K562 (cell line): ENCODE measurements at regions not wholly inside any gene's neighbourhood (a gene's known extent, or its start where the extent isn't known, plus 50 kb on each side); places are given as distances from the start of the nearest gene placed in this dataset.
A peak's percentile ranks its signal among the peaks of the same experiment; 100 is the strongest.

ENCODE experiments used
- ATAC-seq: fragments of 200-7000 bp; cut with Tn5 transposase; 3 replicates; pipeline ENCODE4 v1.9.1; 2020; ENCODE audit warnings: moderate library complexity
- BruUV-seq: library from RNA; stranded (reverse); fragments of 400-500 nt; replicated peaks from 2 replicates; lab custom pipeline; 2021; lab: Mats Ljungman, UMichigan
- CTCF ChIA-PET: fragments of 300-600 bp; formaldehyde crosslinking; extraction: SDS; loops from one replicate; lab custom pipeline; 2021; ENCODE audit warnings: low intra/inter-chr PET ratio; lab: Yijun Ruan, JAX
- POLR2A ChIA-PET: fragments of 300-600, 350-650 bp; sonication (Branson Sonifier 250); formaldehyde crosslinking; extraction: SDS; loops from one replicate; lab custom pipeline; 2021; ENCODE audit warnings: antibody characterized with exemption, inconsistent platforms; lab: Yijun Ruan, JAX
- DNase-seq, 4 experiments: peaks; one replicate each; pipeline versions ENCODE4 v3.0.0 to v3.0.0-alpha.2; 2011 to 2018; ENCODE audit warnings: low spot score in 3 of 4, mixed read lengths in 3 of 4; ENCODE audit errors: extremely low read depth in 1 of 4
- FAIRE-seq: peaks from 2 replicates; lab custom pipeline; 2011; peaks lifted over from hg19 to GRCh38; lab: Jason Lieb, UNC
- H2AFZ ChIP-seq: 2 replicates; pipeline ENCODE4 v1.6.0; 2011; ENCODE audit warnings: low read depth, low read length, control low read depth, inconsistent platforms
- H3K27ac ChIP-seq: fragments of 200-600 bp; 3 replicates; pipeline ENCODE4 v1.8.0; 2011; ENCODE audit warnings: low read depth, mild to moderate bottlenecking, control low read depth, inconsistent platforms, low read length, moderate library complexity, mixed read lengths; ENCODE audit errors: extremely low read depth
- H3K27me3 ChIP-seq, 2 experiments: fragments of 300-600 bp in 1 of 2; 2 replicates in 1 of 2; 3 replicates in 1 of 2; pipeline versions ENCODE4 v1.6.0 to v1.8.0; 2011; ENCODE audit warnings: inconsistent platforms in 2 of 2, low read length in 2 of 2, mild to moderate bottlenecking in 1 of 2, mixed read lengths in 1 of 2, moderate library complexity in 1 of 2; ENCODE audit not compliant: control insufficient read depth in 2 of 2, insufficient read depth in 2 of 2
- H3K36me3 ChIP-seq: fragments of 300-600 bp; 3 replicates; pipeline ENCODE4 v1.8.0; 2011; ENCODE audit warnings: mild to moderate bottlenecking, low read length, inconsistent platforms; ENCODE audit not compliant: control insufficient read depth, insufficient read depth
- H3K4me1 ChIP-seq, 2 experiments: fragments of 200-600 bp in 1 of 2; replicated peaks in 1 of 2; 2 replicates in 1 of 2; 3 replicates in 1 of 2; pipeline versions ENCODE4 v1.5.1 to v1.8.0; 2011; ENCODE audit warnings: inconsistent platforms in 2 of 2, low read length in 2 of 2, mild to moderate bottlenecking in 1 of 2, mixed read lengths in 1 of 2, moderate library complexity in 1 of 2; ENCODE audit not compliant: control insufficient read depth in 2 of 2, insufficient read depth in 2 of 2
- H3K4me2 ChIP-seq: 2 replicates; pipeline ENCODE4 v1.6.1; 2011; ENCODE audit warnings: low read length, control low read depth, inconsistent platforms, mixed read lengths; ENCODE audit not compliant: insufficient read depth
- H3K4me3 ChIP-seq: fragments of 200-600 bp; sonication (generic), shearing (Covaris generic); 2 replicates; pipeline ENCODE4 v1.5.1; 2016; ENCODE audit warnings: control low read depth, inconsistent platforms
- H3K79me2 ChIP-seq: fragments of 200-600 bp; 3 replicates; pipeline ENCODE4 v1.8.0; 2011; ENCODE audit warnings: low read length, inconsistent platforms; ENCODE audit not compliant: control insufficient read depth, insufficient read depth
- H3K9ac ChIP-seq, 2 experiments: 2 replicates each; pipeline versions ENCODE4 v1.6.0 to v1.6.1; 2011; ENCODE audit warnings: low read depth in 2 of 2, low read length in 2 of 2, control low read depth in 1 of 2, inconsistent platforms in 1 of 2, mild to moderate bottlenecking in 1 of 2, mixed read lengths in 1 of 2; ENCODE audit not compliant: insufficient read depth in 1 of 2
- H3K9me1 ChIP-seq: one replicate; pipeline ENCODE4 v1.6.0; 2011; ENCODE audit warnings: inconsistent platforms, mild to moderate bottlenecking, low read length, moderate library complexity; ENCODE audit not compliant: control insufficient read depth, insufficient read depth
- H3K9me3 ChIP-seq: replicated peaks from 2 replicates; pipeline ENCODE4 v1.5.1; 2011; ENCODE audit warnings: low read depth, low read length, inconsistent platforms; ENCODE audit not compliant: control insufficient read depth, insufficient read depth
- H4K20me1 ChIP-seq: replicated peaks from 2 replicates; pipeline ENCODE4 v1.6.1; 2011; ENCODE audit warnings: low read length, inconsistent platforms, mixed read lengths; ENCODE audit not compliant: control insufficient read depth, insufficient read depth
- DIDO1 ChIP-seq: fragments of 450-650 bp; IDR thresholded peaks from 2 replicates; pipeline ENCODE4 v1.6.1; 2016; ENCODE audit warnings: low read depth, missing biosample characterization, missing genetic modification characterization
- HINFP ChIP-seq: fragments of 450-650 bp; conservative IDR thresholded peaks from 2 replicates; pipeline ENCODE4 v1.6.1; 2016; ENCODE audit warnings: missing genetic modification characterization, low read depth, mild to moderate bottlenecking, control low read depth, missing compliant biosample characterization
- ID3 ChIP-seq, 2 experiments: fragments of 250-450 bp in 1 of 2; fragments of 450-650 bp in 1 of 2; sonication (Bioruptor Pico) in 1 of 2; IDR thresholded peaks; 2 replicates each; pipeline versions ENCODE4 v1.6.1 to v1.8.0; 2016 to 2021; ENCODE audit warnings: mild to moderate bottlenecking in 2 of 2, moderate library complexity in 2 of 2, missing compliant biosample characterization in 1 of 2, missing genetic modification characterization in 1 of 2
- MBD2 ChIP-seq: sonication (generic); IDR thresholded peaks from 2 replicates; pipeline ENCODE4 v1.6.1; 2016; ENCODE audit warnings: low read depth, borderline replicate concordance
- SFPQ ChIP-seq: fragments of 200-400 bp; formaldehyde crosslinking; IDR thresholded peaks from 2 replicates; pipeline ENCODE4 v1.6.1; 2017; ENCODE audit warnings: mild to moderate bottlenecking, low read depth, low read length, moderate library complexity
- TFAP4 ChIP-seq: sonication (generic); formaldehyde crosslinking; IDR thresholded peaks from 2 replicates; pipeline ENCODE4 v1.8.0; 2022; ENCODE audit warnings: missing genetic modification reagents, mild to moderate bottlenecking, moderate library complexity, borderline replicate concordance
- THRAP3 ChIP-seq: fragments of 450-650 bp; IDR thresholded peaks from 2 replicates; pipeline ENCODE4 v1.6.1; 2016; ENCODE audit warnings: mild to moderate bottlenecking, inconsistent platforms, borderline replicate concordance
- ZNF212 ChIP-seq: fragments of 450-650 bp; formaldehyde crosslinking; IDR thresholded peaks from 2 replicates; pipeline ENCODE4 v1.4.0; 2020; ENCODE audit warnings: mild to moderate bottlenecking
- ZNF507 ChIP-seq: conservative IDR thresholded peaks from 2 replicates; pipeline ENCODE4 v1.6.1; 2017; ENCODE audit warnings: missing genetic modification characterization, missing compliant biosample characterization
- in situ Hi-C: fragments of 300-500 bp; cut with MboI; formaldehyde crosslinking; loops from 4 replicates; pipeline ENCODE4 v1.15.0; 2018; ENCODE audit warnings: inconsistent platforms, mixed read lengths
- intact Hi-C: fragments of 100-400 bp; cut with micrococcal nuclease; formaldehyde crosslinking; loops from 2 replicates; pipeline ENCODE4 v1.14.2; 2022

GRCh38 chr7:25802473-25802872, 349.5 kb upstream of the NFE2L3 start:
- H3K9me1 ChIP-seq, result no peaks in the 10 kb centered on the region
- no peaks in the 10 kb centered on the region for H3K4me1 ChIP-seq
- no peak overlapping the region for H3K9ac ChIP-seq
- intact Hi-C loops (no loop called here), in situ Hi-C loops (no loop called here)
- H3K9me3 ChIP-seq, result no peaks in the 10 kb centered on the region
- no peak overlapping the region for H3K4me3 ChIP-seq
- H3K27me3 ChIP-seq, result peaks cover 4 to 10% of the 10 kb centered on the region in 2 experiments
- H3K27ac ChIP-seq, result no peak overlapping the region
- FAIRE-seq, result peak; percentile 15
- ChIA-PET CTCF (no interaction called here), POLR2A (no interaction called here)
- no peaks in the 10 kb centered on the region for H4K20me1 ChIP-seq
- no peak for TF ChIP-seq ID3 (CRISPR knock-in tag; IDR thresholded peaks at IDR 0.05)
- TF ChIP-seq ID3 (tag; IDR thresholded peaks at IDR 0.05), result no peak
- no peak for TF ChIP-seq SFPQ
- no peak for TF ChIP-seq THRAP3
- no peak for TF ChIP-seq ZNF212 (CRISPR knock-in tag)
- TF ChIP-seq ZNF507 (tag), result no peak
- no peak for TF ChIP-seq DIDO1 (tag)
- TF ChIP-seq HINFP, result no peak
- TF ChIP-seq TFAP4 (CRISPR knock-in tag), result no peak
- TF ChIP-seq MBD2, result no peak
- DNase-seq, result no peak
- BruUV-seq, result no TSS peak
- no peaks in the 10 kb centered on the region for H3K79me2 ChIP-seq
- H3K36me3 ChIP-seq, result no peaks in the 10 kb centered on the region
- no peak overlapping the region for H3K4me2 ChIP-seq
- no peak for ATAC-seq
- no peak overlapping the region for H2AFZ ChIP-seq
